HepG2 (cell line): ENCODE measurements at regions not wholly inside any gene's neighbourhood (a gene's known extent, or its start where the extent isn't known, plus 50 kb on each side); places are given as distances from the start of the nearest gene placed in this dataset.

Source experiments
- ATAC-seq: fragments of 200-7000 bp; cut with Tn5 transposase; 3 replicates; pipeline ENCODE4 v1.9.1; 2020; ENCODE audit warnings: mild to moderate bottlenecking, moderate library complexity
- BruUV-seq: library from RNA; stranded (reverse); fragments of 400-500 nt; replicated peaks from 2 replicates; lab custom pipeline; 2021; lab: Mats Ljungman, UMichigan
- CTCF ChIA-PET: fragments of 300-600 bp; formaldehyde crosslinking; extraction: SDS; loops from one replicate; lab custom pipeline; 2021; ENCODE audit warnings: low total read pairs, inconsistent platforms, low intra/inter-chr PET ratio; lab: Yijun Ruan, JAX
- POLR2A ChIA-PET: fragments of 350-600 bp; sonication (Branson Sonifier 250); formaldehyde crosslinking; loops from one replicate; lab custom pipeline; 2020; ENCODE audit warnings: antibody characterized with exemption, inconsistent platforms; lab: Yijun Ruan, JAX
- DNase-seq: peaks from one replicate; pipeline ENCODE4 v3.0.0-alpha.2; 2015; ENCODE audit warnings: low spot score
- FAIRE-seq: peaks from 3 replicates; lab custom pipeline; 2011; peaks lifted over from hg19 to GRCh38; lab: Jason Lieb, UNC
- H2AFZ ChIP-seq: one replicate; pipeline ENCODE4 v1.6.1; 2011; ENCODE audit warnings: low read length, inconsistent platforms
- H3K27ac ChIP-seq: fragments of 300-600 bp; 3 replicates; pipeline ENCODE4 v1.8.0; 2011; ENCODE audit warnings: mixed run types, mild to moderate bottlenecking, mixed read lengths, low read length, inconsistent platforms; ENCODE audit not compliant: insufficient read depth; ENCODE audit errors: extremely low read length
- H3K27me3 ChIP-seq, 2 experiments: fragments of 200-600 bp in 1 of 2; 2 replicates in 1 of 2; 3 replicates in 1 of 2; pipeline versions ENCODE4 v1.6.0 to v1.8.0; 2011; ENCODE audit warnings: low read length in 2 of 2, mild to moderate bottlenecking in 2 of 2, moderate library complexity in 2 of 2, inconsistent platforms in 1 of 2; ENCODE audit not compliant: insufficient read depth in 2 of 2, control insufficient read depth in 1 of 2
- H3K36me3 ChIP-seq, 2 experiments: fragments of 200-600 bp in 1 of 2; replicated peaks in 1 of 2; 2 replicates in 1 of 2; 3 replicates in 1 of 2; pipeline versions ENCODE4 v1.5.1 to v1.8.0; 2011; ENCODE audit warnings: low read length in 2 of 2, inconsistent platforms in 1 of 2; ENCODE audit not compliant: insufficient read depth in 2 of 2, control insufficient read depth in 1 of 2
- H3K4me1 ChIP-seq: 2 replicates; pipeline ENCODE4 v1.5.1; 2012; ENCODE audit warnings: low read length, inconsistent platforms; ENCODE audit not compliant: insufficient read depth
- H3K4me2 ChIP-seq: 2 replicates; pipeline ENCODE4 v1.6.0; 2011; ENCODE audit warnings: low read depth, low read length, inconsistent platforms
- H3K4me3 ChIP-seq, 3 experiments: fragments of 200-600 bp in 1 of 3; sonication (generic), shearing (Covaris generic) in 1 of 3; replicated peaks in 1 of 3; 2 replicates each; pipeline ENCODE4 v1.5.1; 2011 to 2016; ENCODE audit warnings: low read length in 3 of 3, inconsistent platforms in 2 of 3, low read depth in 2 of 3, mild to moderate bottlenecking in 2 of 3, control low read depth in 1 of 3, mixed read lengths in 1 of 3; ENCODE audit not compliant: insufficient read depth in 1 of 3
- H3K79me2 ChIP-seq: one replicate; pipeline ENCODE4 v1.6.1; 2011; ENCODE audit warnings: low read length, inconsistent platforms; ENCODE audit not compliant: insufficient read depth
- H3K9ac ChIP-seq: 2 replicates; pipeline ENCODE4 v1.6.0; 2011; ENCODE audit warnings: mild to moderate bottlenecking, low read depth, low read length, inconsistent platforms; ENCODE audit not compliant: insufficient read depth
- H3K9me3 ChIP-seq: 2 replicates; pipeline ENCODE4 v1.5.1; 2012; ENCODE audit warnings: mild to moderate bottlenecking, low read length
- H4K20me1 ChIP-seq: 2 replicates; pipeline ENCODE4 v1.6.0; 2011; ENCODE audit warnings: inconsistent platforms, mild to moderate bottlenecking, low read length, moderate library complexity; ENCODE audit not compliant: insufficient read depth
- AKAP8 ChIP-seq: sonication (generic); formaldehyde crosslinking; IDR thresholded peaks from 2 replicates; pipeline ENCODE4 v1.5.1; 2020; ENCODE audit warnings: mild to moderate bottlenecking, missing genetic modification reagents
- ARNT2 ChIP-seq: sonication (generic); formaldehyde crosslinking; IDR thresholded peaks from 2 replicates; pipeline ENCODE4 v1.8.0; 2022; ENCODE audit warnings: mild to moderate bottlenecking, low read depth, missing genetic modification reagents, moderate library complexity
- ASH2L ChIP-seq: fragments of 300-600, 200-600 bp; sonication (generic); IDR thresholded peaks from 2 replicates; pipeline ENCODE4 v1.7.0; 2017; ENCODE audit warnings: low read depth, mild to moderate bottlenecking, moderate library complexity, mixed read lengths, low read length; ENCODE audit not compliant: insufficient read length
- DNMT1 ChIP-seq: sonication (generic); formaldehyde crosslinking; IDR thresholded peaks from 2 replicates; pipeline ENCODE4 v1.5.1; 2020; ENCODE audit warnings: mild to moderate bottlenecking, missing genetic modification reagents
- KMT2A ChIP-seq: sonication (generic); formaldehyde crosslinking; IDR thresholded peaks from 2 replicates; pipeline ENCODE4 v1.4.0; 2020; ENCODE audit warnings: missing genetic modification reagents
- MAFF ChIP-seq: IDR thresholded peaks from 2 replicates; pipeline ENCODE4 v1.6.1; 2011; ENCODE audit warnings: low read depth, low read length, improper control_type of control experiment
- MIER3 ChIP-seq: IDR thresholded peaks from 2 replicates; pipeline ENCODE4 v1.6.1; 2016; ENCODE audit warnings: missing compliant biosample characterization, borderline replicate concordance
- NFE2L1 ChIP-seq: sonication (generic); formaldehyde crosslinking; IDR thresholded peaks from 2 replicates; pipeline ENCODE4 v1.4.0; 2020; ENCODE audit warnings: missing genetic modification reagents, mild to moderate bottlenecking, borderline replicate concordance
- RARG ChIP-seq: sonication (generic); formaldehyde crosslinking; IDR thresholded peaks from 2 replicates; pipeline ENCODE4 v1.4.0; 2020; ENCODE audit warnings: low read depth, mild to moderate bottlenecking, missing genetic modification reagents
- ZNF17 ChIP-seq: sonication (generic); formaldehyde crosslinking; IDR thresholded peaks from 2 replicates; pipeline ENCODE4 v1.5.0; 2020; ENCODE audit warnings: mild to moderate bottlenecking, missing genetic modification reagents
- ZNF484 ChIP-seq: sonication (generic); formaldehyde crosslinking; IDR thresholded peaks from 2 replicates; pipeline ENCODE4 v1.5.1; 2020; ENCODE audit warnings: mild to moderate bottlenecking, low read depth, missing genetic modification reagents, borderline replicate concordance
- ZNF710 ChIP-seq: sonication (generic); formaldehyde crosslinking; IDR thresholded peaks from 2 replicates; pipeline ENCODE4 v1.5.0; 2020; ENCODE audit warnings: mild to moderate bottlenecking, missing genetic modification reagents, borderline replicate concordance
- WGBS: methylation state at CpG from one replicate; pipeline ENCODE4 v1.1.6; 2017; ENCODE audit warnings: low lambda C conversion rate; 5-methylcytosine and 5-hydroxymethylcytosine counted together
- in situ Hi-C: cut with HindIII; loops from 2 replicates; pipeline ENCODE4 v1.10.0; 2017; ENCODE audit warnings: low pct_unique_long_range_greater_than_20kb; ENCODE audit not compliant: extremely low pct_ligation_motif_present
- intact Hi-C: fragments of 100-400 bp; cut with micrococcal nuclease; formaldehyde crosslinking; loops from one replicate; pipeline ENCODE4 v1.10.0; 2022; ENCODE audit not compliant: unreplicated experiment
- TF ChIP-seq, protein P1 (sequence below): sonication (generic); formaldehyde crosslinking; IDR thresholded peaks from 2 replicates; pipeline ENCODE4 v1.8.0; 2022; ENCODE audit warnings: missing genetic modification reagents, low read depth, mild to moderate bottlenecking, borderline replicate concordance
- TF ChIP-seq, protein P2 (sequence below), 2 experiments: sonication (generic) in 1 of 2; formaldehyde crosslinking in 1 of 2; IDR thresholded peaks; 2 replicates each; pipeline versions ENCODE4 v1.5.1 to v1.6.1; 2011 to 2020; ENCODE audit warnings: borderline replicate concordance in 1 of 2, low read depth in 1 of 2, low read length in 1 of 2, mild to moderate bottlenecking in 1 of 2, missing genetic modification reagents in 1 of 2, moderate library complexity in 1 of 2

GRCh38 chr10:125565046-125565445 lies 117.9 kb downstream of the TEX36 start:
- Histone ChIP-seq H3K27ac (no peak overlapping the region), H3K79me2 (no peaks in the 10 kb centered on the region), H3K4me1 (no peaks in the 10 kb centered on the region), H3K4me3 (no peak overlapping the region), H3K27me3 (0 out of 5 replicates have a peak, but pooled peaks cover 0 to 4% of the 10 kb centered on the region in 2 experiments), H3K9ac (no peak overlapping the region), H3K4me2 (no peak overlapping the region), H3K36me3 (no peaks in the 10 kb centered on the region), H3K9me3 (no peaks in the 10 kb centered on the region), H2AFZ (no peak overlapping the region), H4K20me1 (no peaks in the 10 kb centered on the region)
- CTCF ChIA-PET: no interaction called here
- no TSS peak for BruUV-seq
- POLR2A ChIA-PET: no interaction called here
- in situ Hi-C loops: no loop called here
- ATAC-seq (no peak), DNase-seq (no peak), FAIRE-seq (no peak)
- TF ChIP-seq MIER3: no peak
- TF ChIP-seq ZNF710 (CRISPR knock-in tag): no peak
- TF ChIP-seq ASH2L: no peak
- no peak for TF ChIP-seq KMT2A (CRISPR knock-in tag)
- TF ChIP-seq, protein P1, sequence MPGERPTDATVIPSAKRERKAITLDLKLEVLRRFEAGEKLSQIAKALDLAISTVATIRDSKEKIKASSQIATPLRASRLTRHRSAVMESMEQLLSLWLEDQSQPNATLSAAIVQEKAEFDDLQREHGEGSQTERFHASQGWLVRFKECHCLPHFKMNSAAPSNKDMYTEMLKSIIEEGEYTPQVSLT (CRISPR knock-in tag): no peak
- TF ChIP-seq ZNF17: no peak
- no peak for TF ChIP-seq ARNT2 (CRISPR knock-in tag)
- no peak for TF ChIP-seq MAFF
- TF ChIP-seq RARG (CRISPR knock-in tag): no peak
- TF ChIP-seq ZNF484: no peak
- TF ChIP-seq AKAP8 (CRISPR knock-in tag): no peak
- TF ChIP-seq, protein P2, sequence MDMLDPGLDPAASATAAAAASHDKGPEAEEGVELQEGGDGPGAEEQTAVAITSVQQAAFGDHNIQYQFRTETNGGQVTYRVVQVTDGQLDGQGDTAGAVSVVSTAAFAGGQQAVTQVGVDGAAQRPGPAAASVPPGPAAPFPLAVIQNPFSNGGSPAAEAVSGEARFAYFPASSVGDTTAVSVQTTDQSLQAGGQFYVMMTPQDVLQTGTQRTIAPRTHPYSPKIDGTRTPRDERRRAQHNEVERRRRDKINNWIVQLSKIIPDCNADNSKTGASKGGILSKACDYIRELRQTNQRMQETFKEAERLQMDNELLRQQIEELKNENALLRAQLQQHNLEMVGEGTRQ (IDR thresholded peaks at IDR 0.05; ENCODE audit: low read depth, low read length): no peak
- TF ChIP-seq, protein P2 (CRISPR knock-in tag; IDR thresholded peaks at IDR 0.05; ENCODE audit: borderline replicate concordance): no peak
- no peak for TF ChIP-seq NFE2L1 (CRISPR knock-in tag)
- no peak for TF ChIP-seq DNMT1 (CRISPR knock-in tag)
- 20% methylated on average over 6 of the region's 6 CpGs for WGBS
- intact Hi-C loops: no loop called here
